ENCODE measurements at regions not wholly inside any gene's neighbourhood (a gene's known extent, or its start where the extent isn't known, plus 50 kb on each side); places are given as distances from the start of the nearest gene placed in this dataset.

- no peaks in the 10 kb centered on the region for H3K27me3 ChIP-seq
- H3K4me1 ChIP-seq, result no peaks in the 10 kb centered on the region
- no peak overlapping the region for H3K4me3 ChIP-seq
- no peaks in the 10 kb centered on the region for H3K9me3 ChIP-seq
- no peaks in the 10 kb centered on the region for H3K36me3 ChIP-seq
- intact Hi-C loops (cut with DNase I), result no loop called here
- no peak overlapping the region for H3K27ac ChIP-seq
- DNase-seq, result no peak
- ATAC-seq, result no peak
- no peak for TF ChIP-seq CTCF (IDR thresholded peaks at IDR 0.05)
- 50 to 54% methylated on average over 4 of the region's 4 CpGs for WGBS, 2 donors
Observed at GRCh38 chr13:88248393-88248792, 577.2 kb downstream of the SLITRK5 start.

GRCh38 chr13:88257706-88258105 lies 586.5 kb downstream of the SLITRK5 start:
- no peaks in the 10 kb centered on the region for H3K27me3 ChIP-seq
- WGBS, 2 donors, result 54 to 71% methylated on average over 3 of the region's 3 CpGs
- no peaks in the 10 kb centered on the region for H3K4me1 ChIP-seq
- no peak for TF ChIP-seq CTCF (IDR thresholded peaks at IDR 0.05)
- H3K4me3 ChIP-seq, result no peak overlapping the region
- H3K27ac ChIP-seq, result no peak overlapping the region
- ATAC-seq (no peak), DNase-seq (no peak)
- H3K9me3 ChIP-seq, result peaks cover 0 to 2% (median 0%) of the 10 kb centered on the region in 11 donors
- intact Hi-C loops (cut with DNase I), result no loop called here
- H3K36me3 ChIP-seq, result no peaks in the 10 kb centered on the region

GRCh38 chr13:88263808-88264207 lies 592.6 kb downstream of the SLITRK5 start:
- no peak for ATAC-seq
- H3K9me3 ChIP-seq, result peaks cover 0 to 8% (median 0%) of the 10 kb centered on the region in 11 donors
- intact Hi-C loops (cut with DNase I), result no loop called here
- no peak for TF ChIP-seq CTCF (IDR thresholded peaks at IDR 0.05)
- H3K4me3 ChIP-seq, result no peak overlapping the region
- H3K4me1 ChIP-seq, result no peaks in the 10 kb centered on the region
- 86 to 88% methylated on average over 3 of the region's 3 CpGs for WGBS, 2 donors
- no peaks in the 10 kb centered on the region for H3K36me3 ChIP-seq
- no peak overlapping the region for H3K27ac ChIP-seq
- H3K27me3 ChIP-seq, result no peaks in the 10 kb centered on the region
- DNase-seq, result no peak

GRCh38 chr13:88281841-88282240 lies 610.7 kb downstream of the SLITRK5 start:
- Histone ChIP-seq H3K9me3 (peaks cover 0 to 40% (median 0%) of the 10 kb centered on the region in 11 donors), H3K27me3 (no peaks in the 10 kb centered on the region), H3K27ac (no peak overlapping the region), H3K4me1 (no peaks in the 10 kb centered on the region), H3K36me3 (no peaks in the 10 kb centered on the region), H3K4me3 (no peak overlapping the region)
- WGBS, 2 donors, result 55 to 61% methylated on average over 3 of the region's 3 CpGs
- DNase-seq (no peak), ATAC-seq (no peak)
- intact Hi-C loops (cut with DNase I), result no loop called here
- no peak for TF ChIP-seq CTCF (IDR thresholded peaks at IDR 0.05)

GRCh38 chr13:88285329-88285728 lies 614.2 kb downstream of the SLITRK5 start:
- H3K36me3 ChIP-seq, result no peaks in the 10 kb centered on the region
- no peak for TF ChIP-seq CTCF (IDR thresholded peaks at IDR 0.05)
- DNase-seq, result no peak
- H3K27ac ChIP-seq, result no peak overlapping the region
- H3K4me1 ChIP-seq, result no peaks in the 10 kb centered on the region
- no peak for ATAC-seq
- H3K27me3 ChIP-seq, result no peaks in the 10 kb centered on the region
- peaks cover 0 to 42% (median 0%) of the 10 kb centered on the region in 11 donors for H3K9me3 ChIP-seq
- 84 to 88% methylated on average over 4 of the region's 4 CpGs for WGBS, 2 donors
- intact Hi-C loops (cut with DNase I), result no loop called here
- H3K4me3 ChIP-seq, result no peak overlapping the region

All from heart right ventricle (tissue), 16 donors.